ENCODE measurements at regions not wholly inside any gene's neighbourhood (a gene's known extent, or its start where the extent isn't known, plus 50 kb on each side); places are given as distances from the start of the nearest gene placed in this dataset.

- no peak for DNase-seq
These were observed 266.5 kb upstream of the PSMD7 start for GRCh38 chr16:74030000-74030706.

DNA sequence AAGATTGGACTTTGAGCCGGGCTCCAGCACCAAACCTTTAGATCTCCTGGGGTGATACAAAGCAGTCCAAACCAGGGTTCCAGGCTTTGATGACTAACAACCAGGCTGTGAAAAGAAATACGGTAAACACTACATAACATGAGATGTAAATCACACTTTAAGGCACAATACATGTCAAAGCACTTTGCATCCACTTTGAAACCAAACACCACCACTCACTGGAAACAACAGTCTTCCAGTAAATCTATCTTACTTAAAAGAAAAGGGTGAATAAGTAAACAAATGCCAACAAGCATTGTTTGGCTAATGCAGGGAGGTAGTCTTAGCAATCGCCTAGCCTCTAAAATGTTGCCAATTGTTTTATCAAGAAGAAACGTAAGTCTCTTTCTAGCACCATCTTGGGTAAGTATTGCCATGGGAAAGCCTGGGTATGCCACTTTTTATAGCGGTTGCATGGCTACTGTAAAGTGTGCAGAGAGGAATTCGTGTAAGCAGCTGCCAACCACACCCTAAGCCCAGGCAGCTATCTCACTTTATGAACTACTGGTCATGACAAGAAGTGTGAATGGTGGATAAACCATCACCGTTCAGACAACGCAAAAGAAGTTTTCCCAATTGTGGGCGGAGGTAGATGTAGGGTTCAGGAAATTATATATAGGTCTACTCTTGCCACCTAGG is 267.4 kb upstream of the PSMD7 start:
- DNase-seq: no peak

GRCh38 chr16:74026373-74027281 is 270.0 kb upstream of the PSMD7 start:
- DNase-seq: no peak

- no peak for DNase-seq
These were observed 271.7 kb upstream of the PSMD7 start for GRCh38 chr16:74024953-74025352.

DNA sequence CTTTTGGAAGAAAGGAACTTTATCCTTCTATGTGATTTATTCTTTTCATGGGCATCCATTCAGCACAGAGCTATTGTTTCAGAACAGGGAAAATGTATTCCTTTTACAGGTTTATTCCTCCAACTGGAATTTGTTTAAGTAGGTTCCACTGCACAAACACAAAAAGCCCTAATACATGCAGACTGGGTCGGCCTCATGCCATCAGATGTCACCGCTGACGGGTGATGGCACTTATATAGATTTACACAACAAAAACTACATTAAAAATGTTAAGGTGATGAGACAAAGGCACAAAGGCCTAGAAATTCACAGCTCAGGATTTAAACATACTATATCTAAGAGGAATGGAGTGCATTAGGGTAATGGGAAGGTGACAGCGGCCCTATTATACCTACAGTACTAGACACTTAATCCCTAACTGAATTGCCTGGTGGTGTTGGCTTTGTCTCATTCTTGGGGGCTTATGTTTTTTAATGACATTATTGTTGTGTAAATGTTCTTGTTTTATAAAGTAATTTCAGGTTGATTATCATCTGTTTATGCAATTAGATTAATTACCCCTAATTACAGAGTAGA is 276.4 kb upstream of the PSMD7 start:
- DNase-seq: no peak

DNA sequence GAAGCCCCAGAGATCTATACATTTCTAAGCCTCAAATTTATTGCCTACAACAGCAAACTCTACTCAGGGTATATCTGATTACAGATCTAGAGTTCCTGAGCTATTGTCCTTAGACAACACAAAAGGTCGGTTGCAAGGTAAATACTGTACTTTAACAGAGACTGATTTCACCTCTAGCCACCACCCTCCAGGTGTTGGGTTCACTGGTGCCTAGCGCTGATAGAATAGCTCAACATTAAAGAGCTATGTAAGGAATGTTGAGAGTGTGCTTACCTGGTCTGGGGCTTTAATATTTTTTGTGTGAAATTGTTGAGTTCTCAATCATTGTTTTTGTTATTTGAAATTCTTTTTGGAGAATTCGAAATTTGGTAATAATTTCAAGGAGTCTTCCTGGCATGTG is 277.0 kb upstream of the PSMD7 start:
- DNase-seq: no peak

DNA sequence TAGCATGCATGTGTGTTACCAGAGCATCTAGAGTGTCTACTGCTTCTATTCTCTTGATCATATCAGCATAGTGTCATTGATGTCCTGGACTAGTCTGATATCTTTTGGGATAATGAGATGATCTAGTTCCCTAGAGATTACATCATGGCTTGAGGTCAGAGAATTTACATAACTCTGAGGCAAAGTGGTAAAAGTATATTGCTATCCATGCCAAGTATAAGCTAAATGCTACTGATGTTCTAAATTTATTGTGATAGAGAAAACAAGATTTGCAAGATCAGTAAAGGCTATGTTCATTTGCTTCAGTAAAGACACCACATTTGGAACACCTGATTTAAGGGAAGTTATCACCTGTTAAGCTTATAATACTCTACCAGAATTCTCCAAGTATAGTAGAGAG is 280.7 kb upstream of the PSMD7 start:
- no peak for DNase-seq

- DNase-seq: no peak
These were observed 297.9 kb upstream of the PSMD7 start for GRCh38 chr16:73998707-73999106.

DNA sequence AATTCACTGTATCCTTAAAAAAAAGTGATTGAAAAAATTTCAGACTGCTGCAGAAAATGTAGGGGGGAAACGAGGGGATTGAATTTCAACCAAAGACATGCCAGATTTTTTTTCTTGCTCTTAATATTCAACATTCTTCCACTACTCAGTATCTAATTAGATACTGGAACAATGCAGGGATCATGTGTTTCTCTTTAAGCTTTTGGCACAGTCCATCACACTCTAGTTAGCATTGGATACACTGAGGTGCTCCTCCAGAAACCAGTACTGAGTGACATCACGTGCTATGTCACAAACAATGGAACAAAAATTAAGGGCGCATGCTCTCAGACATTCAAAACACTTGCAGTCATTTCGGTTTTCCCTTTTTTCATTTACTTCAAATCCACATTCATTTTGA is 298.6 kb upstream of the PSMD7 start:
- no peak for DNase-seq

DNA sequence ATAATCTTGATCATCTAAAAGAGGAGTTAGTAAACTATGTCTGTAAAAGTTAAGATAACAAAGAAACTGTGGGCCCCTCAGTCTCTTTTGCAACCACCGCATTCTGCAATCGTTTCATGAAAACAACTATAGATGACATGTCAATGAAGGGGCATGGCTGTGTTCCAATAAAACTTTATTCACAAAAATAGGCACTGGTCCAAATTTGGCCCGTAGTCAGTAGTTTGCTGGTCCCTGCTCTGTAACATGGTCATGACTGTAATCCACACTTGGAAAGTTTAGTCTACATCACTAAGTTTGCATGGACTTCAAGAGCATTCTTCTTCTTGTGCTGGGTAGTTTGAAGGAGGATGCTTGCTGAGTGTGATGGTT is 299.3 kb upstream of the PSMD7 start:
- no peak for DNase-seq

- DNase-seq: no peak
These were observed 299.8 kb upstream of the PSMD7 start for GRCh38 chr16:73996624-73997339.

DNA sequence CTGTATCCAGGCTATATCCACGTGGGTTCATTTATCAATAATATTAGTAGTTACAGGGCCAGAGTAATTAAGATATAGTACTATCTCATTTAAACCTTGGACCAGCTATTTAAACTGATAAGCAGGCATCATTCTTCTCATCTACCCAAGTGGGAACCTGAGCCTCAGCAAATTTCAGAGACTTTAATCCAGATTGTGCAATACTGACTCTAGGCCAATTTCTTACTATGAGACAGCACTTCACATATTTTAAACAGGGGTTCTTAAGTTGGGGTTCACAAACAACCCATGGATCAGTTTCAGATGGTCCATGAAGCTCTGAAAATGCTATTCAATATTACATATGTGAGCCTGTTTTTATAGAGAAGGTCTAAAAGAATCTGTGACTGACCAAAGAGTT is 302.7 kb upstream of the PSMD7 start:
- DNase-seq: no peak

DNA sequence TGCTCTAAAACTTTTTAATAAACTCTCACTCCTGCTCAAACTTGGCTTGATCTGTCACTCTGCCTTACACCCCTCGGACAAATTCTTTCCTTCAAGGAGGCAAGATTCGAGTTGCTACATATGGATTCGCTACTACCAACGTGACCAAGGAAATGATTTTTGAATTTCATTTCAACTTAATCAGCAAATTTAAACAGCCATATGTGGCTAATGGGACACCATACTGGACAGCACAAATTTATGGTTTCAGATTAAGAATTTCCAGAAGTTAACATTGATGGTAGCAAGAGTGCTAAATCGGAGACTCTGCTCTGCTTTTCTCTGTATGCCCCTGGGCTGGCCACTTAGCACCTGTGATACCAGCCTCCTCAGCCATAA is 318.2 kb upstream of the PSMD7 start:
- no peak for DNase-seq

- DNase-seq: no peak
These were observed 320.0 kb upstream of the PSMD7 start for GRCh38 chr16:73976644-73977043.

- no peak for DNase-seq
These were observed 323.4 kb upstream of the PSMD7 start for GRCh38 chr16:73973174-73973573.

- no peak for DNase-seq
These were observed 329.8 kb upstream of the PSMD7 start for GRCh38 chr16:73966851-73967250.

DNA sequence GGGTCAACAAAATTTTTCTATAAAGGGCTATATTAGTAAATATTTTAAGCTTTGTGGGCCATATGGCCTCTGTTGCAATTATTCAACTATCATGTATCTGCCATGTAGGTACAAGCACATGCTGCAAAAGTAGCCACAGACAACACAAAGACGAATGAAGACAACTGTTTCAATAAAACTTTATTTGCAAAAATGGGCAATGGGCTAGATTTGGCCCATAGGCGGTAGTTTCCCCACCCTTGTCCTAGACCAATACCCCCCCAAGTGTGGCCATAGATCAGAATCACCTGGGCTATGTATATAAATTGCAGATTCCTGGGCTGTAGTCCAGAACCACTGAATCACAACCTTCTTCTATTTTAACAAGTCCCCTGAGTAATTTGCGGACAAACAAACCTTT is 331.0 kb upstream of the PSMD7 start:
- no peak for DNase-seq

GRCh38 chr16:73956587-73957494 is 339.8 kb upstream of the PSMD7 start:
- DNase-seq: no peak

DNA sequence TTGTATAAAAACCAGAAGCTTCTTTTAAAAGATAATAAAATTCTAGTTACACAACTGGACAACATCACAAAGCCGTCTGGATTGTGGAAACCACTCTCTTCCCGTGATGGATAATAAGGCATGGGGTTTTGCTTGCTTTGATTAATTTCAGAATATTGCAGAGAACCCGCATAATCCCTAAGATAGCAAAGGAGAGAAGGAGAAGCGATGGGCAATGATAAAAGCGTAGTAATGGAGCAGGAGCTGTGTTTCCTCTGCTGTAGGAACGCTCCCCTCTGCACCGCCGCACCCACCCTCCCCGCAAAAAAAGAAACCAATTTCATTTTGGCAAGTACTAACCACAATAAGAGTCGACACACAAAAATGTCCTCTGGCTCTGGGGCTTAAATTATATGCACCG is 340.9 kb upstream of the PSMD7 start:
- DNase-seq: no peak

DNA sequence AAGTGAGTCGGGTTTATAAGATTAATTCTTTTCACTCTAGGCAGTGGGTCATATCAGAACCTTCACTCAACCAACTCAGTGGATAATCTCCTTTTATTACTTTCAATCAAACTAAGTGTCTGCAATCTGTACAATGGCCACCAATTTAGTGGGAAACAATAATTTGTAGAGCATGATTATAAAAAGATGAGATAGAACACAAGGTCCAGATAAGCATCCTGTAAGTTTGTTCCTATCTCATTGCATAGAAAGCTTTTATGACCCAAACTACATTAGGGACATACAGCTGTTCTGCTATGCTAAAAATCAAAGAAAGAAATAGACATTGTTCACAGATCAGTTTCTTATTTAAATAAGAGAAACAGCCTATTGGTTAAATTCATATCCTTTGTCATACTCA is 341.4 kb upstream of the PSMD7 start:
- DNase-seq: no peak

DNA sequence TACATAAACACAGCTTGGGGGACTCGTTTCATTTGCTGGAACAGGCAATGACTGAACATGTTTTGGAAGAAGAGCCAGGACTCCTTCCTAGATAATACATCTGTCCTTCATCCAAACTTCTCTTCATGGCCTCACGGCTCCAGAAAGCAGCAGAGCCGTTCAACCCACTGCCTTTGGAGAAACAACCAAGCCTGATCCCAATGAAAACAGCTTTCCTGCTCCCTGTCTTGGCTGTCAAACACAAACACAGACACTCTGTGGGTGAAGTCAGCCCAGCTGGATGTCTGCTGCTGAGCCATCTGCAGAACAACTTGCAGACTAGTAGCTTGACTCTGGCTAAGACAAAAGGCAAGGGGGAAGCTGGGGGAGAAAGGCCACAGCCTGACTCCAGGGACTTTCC is 345.1 kb upstream of the PSMD7 start:
- DNase-seq: no peak
